ENCODE measurements at regions not wholly inside any gene's neighbourhood (a gene's known extent, or its start where the extent isn't known, plus 50 kb on each side); places are given as distances from the start of the nearest gene placed in this dataset.
"Not testable (repeated sequence)": the region's sequence is repeated elsewhere in the genome, so short reads cannot be mapped to it uniquely, and the experiment has no call there.

- DNase-seq (ENCODE audit: low read depth in 2 of 2), result no peak
Observed at GRCh38 chr4:164579270-164579942, 174.5 kb upstream of the SMIM31 start.

- DNase-seq (ENCODE audit: low read depth in 2 of 2), result no peak
Observed at GRCh38 chr4:164591666-164592065, 162.3 kb upstream of the SMIM31 start.

- no peak for DNase-seq (ENCODE audit: low read depth in 2 of 2)
Observed at GRCh38 chr4:164595751-164596150, 158.2 kb upstream of the SMIM31 start.

DNA sequence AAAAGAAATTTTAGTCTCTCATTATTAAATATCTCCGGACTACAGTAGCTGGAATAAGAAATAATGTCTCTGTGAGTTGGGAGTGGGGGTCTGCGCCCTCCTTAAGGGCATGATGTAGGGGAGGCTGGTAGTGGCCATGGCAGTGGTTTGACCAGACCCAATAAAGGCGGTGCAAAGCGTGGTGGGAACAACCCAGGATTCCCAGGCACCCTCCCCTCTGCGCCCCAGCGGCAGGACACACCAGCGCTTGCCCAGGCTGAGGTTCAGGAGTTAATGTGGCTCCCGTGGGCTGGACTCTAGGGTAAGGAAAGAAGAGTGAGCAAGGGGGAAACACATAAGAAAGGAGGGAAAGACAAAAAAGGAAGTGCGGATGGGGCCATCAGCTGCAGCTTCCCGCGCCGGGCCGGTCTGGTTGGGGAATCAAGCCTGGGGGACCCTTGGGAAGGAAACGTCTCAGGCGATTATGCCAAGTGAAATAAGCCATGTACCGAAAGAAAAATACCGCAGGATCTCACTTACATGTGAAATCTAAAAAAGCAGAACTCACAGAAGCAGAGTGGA is 157.5 kb upstream of the SMIM31 start:
- DNase-seq (ENCODE audit: low read depth in 2 of 2), result no peak

DNA sequence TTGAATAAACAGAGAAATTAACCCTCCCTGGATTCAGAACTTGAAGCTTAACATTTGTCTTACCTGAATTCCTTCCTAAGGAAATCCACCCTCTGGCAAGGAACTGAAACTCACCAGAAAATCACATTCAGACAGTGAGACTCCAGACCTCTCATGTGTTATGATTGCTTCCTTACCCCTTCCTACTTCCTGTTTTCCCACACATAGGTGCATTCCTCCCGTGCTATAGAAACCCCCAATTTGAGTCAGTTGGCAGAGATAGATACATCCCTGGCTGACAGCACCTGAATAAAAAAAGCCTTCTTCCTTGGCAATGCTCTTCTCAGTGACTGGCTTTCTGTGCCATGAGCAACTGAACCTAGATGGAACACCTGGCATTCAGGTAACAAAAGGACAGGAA is 157.0 kb upstream of the SMIM31 start:
- no peak for DNase-seq (ENCODE audit: low read depth in 2 of 2)

GRCh38 chr4:164601653-164602052 is 152.3 kb upstream of the SMIM31 start:
- DNase-seq (ENCODE audit: low read depth in 2 of 2), result no peak

DNA sequence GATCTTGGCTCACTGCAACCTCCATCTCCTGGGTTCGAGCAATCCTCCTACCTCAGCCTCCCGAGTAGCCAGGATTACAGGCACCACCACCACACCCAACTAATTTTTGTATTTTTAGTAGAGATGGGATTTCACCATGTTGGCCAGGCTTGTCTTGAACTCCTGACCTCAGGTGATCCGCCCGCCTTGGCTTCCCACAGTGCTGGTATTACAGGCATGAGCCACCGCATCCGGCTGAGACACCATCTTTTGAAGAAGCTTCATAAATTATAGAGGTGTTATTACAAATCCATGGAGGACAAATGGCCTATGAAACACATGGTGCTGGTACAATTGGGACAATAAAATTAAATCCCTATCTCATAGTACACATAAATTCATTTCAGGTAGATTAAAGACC is 148.1 kb upstream of the SMIM31 start:
- DNase-seq (ENCODE audit: low read depth in 2 of 2), result not testable (repeated sequence)

DNA sequence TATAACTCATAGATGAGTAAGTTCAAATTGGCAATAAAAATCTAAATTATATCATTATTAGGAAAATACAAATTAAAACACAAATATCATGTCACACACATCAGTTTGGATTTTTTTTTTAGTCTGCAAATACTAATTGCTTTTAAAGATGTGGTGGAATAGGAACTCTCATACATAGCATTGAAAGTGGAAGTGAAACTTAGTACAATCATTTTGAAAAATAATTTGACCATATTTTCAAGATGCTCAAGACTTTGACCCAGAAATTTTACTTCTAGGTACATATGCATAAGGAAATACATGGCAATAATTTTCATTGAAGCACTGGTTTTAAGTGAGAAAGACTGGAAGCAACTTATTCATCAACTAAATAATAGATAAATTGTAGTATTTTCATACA is 147.5 kb upstream of the SMIM31 start:
- DNase-seq (ENCODE audit: low read depth in 2 of 2), result no peak

GRCh38 chr4:164613256-164613655 is 140.7 kb upstream of the SMIM31 start:
- DNase-seq (ENCODE audit: low read depth in 2 of 2), result no peak

GRCh38 chr4:164613792-164614191 is 140.1 kb upstream of the SMIM31 start:
- DNase-seq (ENCODE audit: low read depth in 2 of 2), result no peak

DNA sequence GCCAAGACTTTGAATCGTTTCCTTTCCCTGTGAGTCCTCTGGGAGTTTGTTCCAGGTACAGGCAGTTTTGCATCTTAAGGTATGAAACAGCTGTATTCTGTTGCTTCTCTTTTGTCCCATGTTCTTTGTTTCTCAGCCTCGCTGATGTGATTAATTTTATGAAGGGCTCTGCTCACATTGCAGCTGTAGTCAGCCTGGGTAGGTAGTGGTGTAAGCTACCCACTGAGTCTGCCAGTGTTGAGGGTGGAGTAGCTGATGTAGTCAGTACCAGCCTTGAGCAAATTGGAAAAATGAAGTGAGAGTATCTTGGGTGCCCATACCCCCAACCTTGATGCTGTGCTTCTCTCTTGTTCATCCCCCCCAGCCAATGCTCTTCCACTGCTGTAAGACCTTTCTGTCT is 139.6 kb upstream of the SMIM31 start:
- DNase-seq (ENCODE audit: low read depth in 2 of 2), result no peak

GRCh38 chr4:164614999-164615398 is 138.9 kb upstream of the SMIM31 start:
- no peak for DNase-seq (ENCODE audit: low read depth in 2 of 2)

DNA sequence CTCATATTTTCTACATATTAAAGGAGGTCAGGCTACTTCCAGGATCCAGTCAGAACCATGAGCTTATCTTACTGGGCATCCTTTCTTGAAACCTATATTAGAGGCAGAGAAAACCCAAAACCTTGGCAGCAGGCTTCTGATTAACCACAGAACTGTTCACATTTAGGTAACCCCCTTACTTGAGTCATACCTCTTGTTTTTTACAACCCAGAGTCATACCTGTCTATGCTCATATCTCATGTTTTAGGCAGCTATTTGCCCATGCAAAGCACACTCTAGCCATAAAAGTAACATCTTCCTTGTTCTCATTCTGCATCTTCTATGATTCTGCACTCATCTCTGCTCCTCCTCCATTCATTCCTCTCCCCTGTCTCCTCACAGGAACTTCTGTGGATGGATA is 138.0 kb upstream of the SMIM31 start:
- DNase-seq (ENCODE audit: low read depth in 2 of 2), result no peak

DNA sequence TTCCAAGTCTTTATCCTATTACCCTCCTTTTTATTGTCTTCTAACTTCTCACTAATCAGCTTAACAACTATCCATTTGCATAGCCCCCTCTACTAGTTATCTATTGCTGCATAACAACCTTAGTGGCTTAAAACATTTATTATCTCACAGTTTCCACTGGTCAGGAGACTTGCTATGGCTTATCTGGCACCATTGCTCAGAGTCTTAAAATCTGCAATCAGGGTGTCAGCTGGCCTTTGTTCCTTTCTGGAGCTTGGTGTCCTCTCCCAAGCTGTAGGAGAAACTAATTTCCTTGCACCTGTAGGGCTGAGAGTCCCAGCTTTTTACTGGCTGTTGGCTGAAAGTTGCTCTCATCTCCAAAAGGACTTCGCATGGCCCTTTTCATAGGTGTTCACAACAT is 137.0 kb upstream of the SMIM31 start:
- no peak for DNase-seq (ENCODE audit: low read depth in 2 of 2)

DNA sequence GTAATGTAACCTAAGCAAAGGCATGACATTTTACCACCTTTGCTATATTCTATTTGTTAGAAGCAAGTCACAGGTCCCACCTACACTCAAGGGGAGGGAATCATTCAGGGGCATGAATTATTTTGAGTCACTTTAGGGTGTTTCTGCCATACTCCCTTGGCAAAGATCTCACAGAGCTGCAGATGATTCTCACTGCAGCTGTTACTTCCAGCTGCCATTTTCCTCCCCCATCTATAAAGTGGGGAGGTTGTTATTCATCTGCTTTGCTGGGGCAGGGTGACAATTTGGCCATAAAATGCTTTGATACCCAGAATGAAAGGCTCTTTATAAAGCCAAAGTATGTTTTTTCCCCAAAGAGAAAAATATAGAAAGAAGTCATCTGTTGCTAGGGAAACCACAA is 136.5 kb upstream of the SMIM31 start:
- no peak for DNase-seq (ENCODE audit: low read depth in 2 of 2)

DNA sequence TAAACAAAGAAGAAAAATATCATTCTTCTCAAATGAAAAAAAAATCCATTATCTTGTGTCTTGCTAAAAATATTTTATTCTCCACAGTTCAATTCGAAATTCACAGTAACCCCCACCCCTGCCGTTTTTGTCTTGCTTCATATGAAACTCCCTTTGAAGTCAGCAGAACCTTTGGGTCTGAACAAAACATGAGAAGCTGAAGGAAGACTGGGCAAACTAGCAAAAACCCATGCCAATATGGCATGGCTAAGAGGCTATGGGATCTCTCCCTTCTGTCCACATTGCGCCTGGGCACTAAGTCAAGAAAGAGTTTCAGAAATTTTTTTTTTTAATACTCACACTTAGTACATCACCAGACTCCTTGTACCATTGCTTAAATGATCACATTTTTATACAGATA is 136.0 kb upstream of the SMIM31 start:
- no peak for DNase-seq (ENCODE audit: low read depth in 2 of 2)

GRCh38 chr4:164621886-164622521 is 131.9 kb upstream of the SMIM31 start:
- no peak for DNase-seq (ENCODE audit: low read depth in 2 of 2)

DNA sequence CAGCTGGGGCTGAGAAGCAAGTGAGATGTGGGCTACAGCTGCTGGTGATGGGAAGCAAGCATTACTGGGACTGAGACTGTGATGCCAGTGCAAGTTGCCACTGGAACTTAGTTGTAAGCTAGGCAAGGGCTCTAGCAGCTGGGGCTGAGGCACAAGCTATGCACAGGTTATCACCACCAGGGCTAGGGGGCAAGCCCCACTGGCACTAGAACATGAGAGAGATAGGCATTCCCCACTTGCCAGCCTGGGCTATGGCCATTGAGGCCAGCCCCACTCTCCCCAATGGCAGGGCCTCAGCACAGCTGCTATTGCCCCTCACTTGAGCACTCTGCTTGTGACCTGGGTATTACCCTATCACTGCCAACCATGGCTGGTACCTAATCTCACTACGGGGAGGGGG is 130.8 kb upstream of the SMIM31 start:
- no peak for DNase-seq (ENCODE audit: low read depth in 2 of 2)

- no peak for DNase-seq (ENCODE audit: low read depth in 2 of 2)
Observed at GRCh38 chr4:164639001-164639400, 114.9 kb upstream of the SMIM31 start.

GRCh38 chr4:164648151-164648848 is 105.6 kb upstream of the SMIM31 start:
- no peak for DNase-seq (ENCODE audit: low read depth in 2 of 2)

GRCh38 chr4:164648849-164649212 is 105.1 kb upstream of the SMIM31 start:
- DNase-seq (ENCODE audit: low read depth in 2 of 2), result no peak

GRCh38 chr4:164659765-164660164 is 94.2 kb upstream of the SMIM31 start:
- no peak for DNase-seq (ENCODE audit: low read depth in 2 of 2)

DNA sequence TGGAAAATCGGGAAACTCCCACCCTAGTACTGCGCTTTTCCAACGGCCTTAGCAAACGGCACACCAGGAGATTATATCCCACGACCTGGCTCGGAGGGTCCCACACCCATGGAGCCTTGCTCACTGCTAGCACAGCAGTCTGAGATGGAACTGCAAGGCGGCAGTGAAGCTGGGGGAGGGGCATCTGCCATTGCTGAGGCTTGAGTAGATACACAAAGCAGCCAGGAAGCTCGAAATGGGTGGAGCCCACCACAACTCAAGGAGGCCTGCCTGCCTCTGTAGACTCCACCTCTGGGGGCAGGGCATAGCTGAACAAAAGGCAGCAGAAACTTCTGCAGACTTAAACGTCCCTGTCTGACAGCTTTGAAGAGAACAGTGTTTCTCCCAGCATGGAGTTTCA is 77.8 kb upstream of the SMIM31 start:
- not testable (repeated sequence) for DNase-seq (ENCODE audit: low read depth in 2 of 2)
